GM18858 (cell line): ENCODE measurements at regions not wholly inside any gene's neighbourhood (a gene's known extent, or its start where the extent isn't known, plus 50 kb on each side); places are given as distances from the start of the nearest gene placed in this dataset.

Experiments
- ATAC-seq: cut with Tn5 transposase; IDR thresholded peaks from one replicate; pipeline ENCODE4 v1.9.1; 2021; ENCODE audit not compliant: unreplicated experiment

GRCh38 chr13:90783273-90783672 lies 564.2 kb upstream of the MIR17HG start:
- no peak for ATAC-seq

- ATAC-seq, result no peak
These were observed 560.5 kb upstream of the MIR17HG start for GRCh38 chr13:90787007-90787406.

- no peak for ATAC-seq
These were observed 555.2 kb upstream of the MIR17HG start for GRCh38 chr13:90792335-90792734.

GRCh38 chr13:90793261-90793820 lies 554.1 kb upstream of the MIR17HG start:
- ATAC-seq, result no peak

- no peak for ATAC-seq
These were observed 551.0 kb upstream of the MIR17HG start for GRCh38 chr13:90796474-90796873.

GRCh38 chr13:90797335-90797734 lies 550.2 kb upstream of the MIR17HG start:
- no peak for ATAC-seq

- no peak for ATAC-seq
These were observed 549.1 kb upstream of the MIR17HG start for GRCh38 chr13:90798381-90798780.

- no peak for ATAC-seq
These were observed 547.3 kb upstream of the MIR17HG start for GRCh38 chr13:90800082-90800746.

- ATAC-seq, result no peak
These were observed 545.9 kb upstream of the MIR17HG start for GRCh38 chr13:90801621-90802020.

- no peak for ATAC-seq
These were observed 544.3 kb upstream of the MIR17HG start for GRCh38 chr13:90803210-90803609.

GRCh38 chr13:90806016-90806615 lies 541.4 kb upstream of the MIR17HG start:
- ATAC-seq, result no peak

- no peak for ATAC-seq
These were observed 540.6 kb upstream of the MIR17HG start for GRCh38 chr13:90806892-90807291.

GRCh38 chr13:90808838-90809237 lies 538.6 kb upstream of the MIR17HG start:
- no peak for ATAC-seq

GRCh38 chr13:90824032-90824431 lies 523.5 kb upstream of the MIR17HG start:
- no peak for ATAC-seq

- no peak for ATAC-seq
These were observed 520.8 kb upstream of the MIR17HG start for GRCh38 chr13:90826688-90827087.

GRCh38 chr13:90830782-90831181 lies 516.7 kb upstream of the MIR17HG start:
- ATAC-seq, result no peak

GRCh38 chr13:90833951-90834350 lies 513.5 kb upstream of the MIR17HG start:
- ATAC-seq, result no peak

- ATAC-seq, result no peak
These were observed 512.8 kb upstream of the MIR17HG start for GRCh38 chr13:90834700-90835099.

- ATAC-seq, result no peak
These were observed 511.7 kb upstream of the MIR17HG start for GRCh38 chr13:90835826-90836225.

GRCh38 chr13:90838317-90838960 lies 509.0 kb upstream of the MIR17HG start:
- no peak for ATAC-seq

GRCh38 chr13:90839061-90839460 lies 508.4 kb upstream of the MIR17HG start:
- no peak for ATAC-seq

GRCh38 chr13:90846936-90847335 lies 500.6 kb upstream of the MIR17HG start:
- no peak for ATAC-seq
